Activated CD8-positive, alpha-beta memory T cell treated with anti-CD3 and anti-CD28 coated beads, Interleukin-2, amount 10 ng/mL, durations not matched to agents 7 days and 5 days (primary cell): ENCODE measurements at regions not wholly inside any gene's neighbourhood (a gene's known extent, or its start where the extent isn't known, plus 50 kb on each side); places are given as distances from the start of the nearest gene placed in this dataset.

Source experiments
- ATAC-seq: fragments of 150-1000 bp; cut with Tn5 transposase; one replicate; pipeline ENCODE4 v1.10.0; 2021; ENCODE audit warnings: moderate library complexity
- CTCF ChIA-PET: fragments of 350-600 bp; sonication (Branson Sonifier 250); formaldehyde crosslinking; loops from one replicate; lab custom pipeline; 2021; ENCODE audit warnings: antibody characterized with exemption; lab: Charles Lee
- DNase-seq: peaks from one replicate; pipeline ENCODE4 v3.0.0-alpha.2; 2020
- H3K27ac Mint-ChIP-seq: one replicate; pipeline ENCODE4 v1.8.0; 2021; ENCODE audit warnings: mild to moderate bottlenecking, mixed read lengths
- H3K27me3 Mint-ChIP-seq: one replicate; pipeline ENCODE4 v1.8.0; 2021; ENCODE audit warnings: mixed read lengths
- H3K36me3 Mint-ChIP-seq: one replicate; pipeline ENCODE4 v1.8.0; 2021; ENCODE audit warnings: mild to moderate bottlenecking, mixed read lengths
- H3K4me1 Mint-ChIP-seq: one replicate; pipeline ENCODE4 v1.8.0; 2021; ENCODE audit warnings: mixed read lengths
- H3K4me3 Mint-ChIP-seq: one replicate; pipeline ENCODE4 v1.8.0; 2021; ENCODE audit warnings: mild to moderate bottlenecking, moderate library complexity, mixed read lengths
- H3K9me3 Mint-ChIP-seq: one replicate; pipeline ENCODE4 v1.8.0; 2022; ENCODE audit warnings: low read depth, mixed read lengths

DNA sequence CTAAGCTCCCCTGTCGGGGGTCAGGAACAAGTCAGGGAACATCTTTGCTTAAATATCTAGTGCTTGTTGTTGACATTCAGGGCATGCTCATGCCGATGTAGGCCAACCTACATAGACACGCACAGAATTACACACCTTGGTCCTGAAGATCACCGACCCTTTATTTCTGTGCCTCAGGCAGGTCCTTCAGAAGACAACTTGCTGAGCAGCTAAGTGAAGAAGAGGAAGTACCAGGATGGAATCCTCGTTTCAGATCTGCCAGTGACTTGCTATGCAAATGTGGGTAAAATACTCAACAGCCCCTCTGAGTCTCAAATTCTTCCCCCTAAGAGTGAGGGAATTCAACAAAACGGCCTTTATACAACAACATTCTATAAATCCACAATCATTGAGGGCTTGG is 494.7 kb downstream of the BCL11A start:
- CTCF ChIA-PET: no interaction called here
- Mint-ChIP-seq H3K36me3 (no peaks in the 10 kb centered on the region), H3K4me3 (no peak overlapping the region), H3K27ac (no peak overlapping the region), H3K4me1 (no peaks in the 10 kb centered on the region), H3K27me3 (no peaks in the 10 kb centered on the region), H3K9me3 (peaks cover 2% of the 10 kb centered on the region)
- DNase-seq: no peak
- no peak for ATAC-seq

- no peak for DNase-seq
- Mint-ChIP-seq H3K4me3 (no peak overlapping the region), H3K27me3 (no peaks in the 10 kb centered on the region), H3K27ac (no peak overlapping the region), H3K36me3 (no peaks in the 10 kb centered on the region), H3K4me1 (no peaks in the 10 kb centered on the region), H3K9me3 (peaks cover 4% of the 10 kb centered on the region)
- ATAC-seq: no peak
- CTCF ChIA-PET: no interaction called here
Observed at GRCh38 chr2:60054571-60055340, 498.7 kb downstream of the BCL11A start.

GRCh38 chr2:60053791-60054190 is 499.7 kb downstream of the BCL11A start:
- no peaks in the 10 kb centered on the region for H3K27me3 Mint-ChIP-seq
- H3K9me3 Mint-ChIP-seq: peaks cover 4% of the 10 kb centered on the region
- H3K4me1 Mint-ChIP-seq: no peaks in the 10 kb centered on the region
- CTCF ChIA-PET: no interaction called here
- no peak overlapping the region for H3K27ac Mint-ChIP-seq
- no peak for DNase-seq
- no peak overlapping the region for H3K4me3 Mint-ChIP-seq
- H3K36me3 Mint-ChIP-seq: no peaks in the 10 kb centered on the region
- ATAC-seq: no peak

- DNase-seq (no peak), ATAC-seq (no peak)
- no peak overlapping the region for H3K4me3 Mint-ChIP-seq
- no peaks in the 10 kb centered on the region for H3K27me3 Mint-ChIP-seq
- no peaks in the 10 kb centered on the region for H3K36me3 Mint-ChIP-seq
- no peaks in the 10 kb centered on the region for H3K4me1 Mint-ChIP-seq
- H3K9me3 Mint-ChIP-seq: peaks cover 4% of the 10 kb centered on the region
- CTCF ChIA-PET: no interaction called here
- no peak overlapping the region for H3K27ac Mint-ChIP-seq
Observed at GRCh38 chr2:60052601-60053000, 500.9 kb downstream of the BCL11A start.

DNA sequence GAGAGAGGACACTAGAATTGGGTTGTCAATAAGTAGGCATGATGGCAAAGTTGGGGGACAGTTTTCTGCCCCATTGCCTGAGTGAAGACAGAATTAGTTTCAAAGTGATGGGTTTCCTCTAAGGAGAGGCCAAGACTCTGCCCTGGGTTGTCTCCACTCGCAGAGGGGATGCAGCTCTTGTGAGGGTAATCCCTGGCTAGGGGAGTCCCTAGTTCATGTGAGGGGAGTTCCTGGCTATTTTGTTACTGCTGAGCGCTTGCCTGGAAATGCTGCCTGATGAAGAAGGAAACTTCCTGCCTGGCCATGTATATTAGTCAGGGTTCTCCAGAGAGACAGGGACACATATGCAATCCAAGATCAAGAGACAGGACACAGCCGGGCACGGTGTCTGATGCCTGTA is 501.5 kb downstream of the BCL11A start:
- Mint-ChIP-seq H3K27ac (no peak overlapping the region), H3K27me3 (no peaks in the 10 kb centered on the region), H3K4me3 (no peak overlapping the region), H3K36me3 (no peaks in the 10 kb centered on the region), H3K9me3 (peaks cover 4% of the 10 kb centered on the region), H3K4me1 (no peaks in the 10 kb centered on the region)
- ATAC-seq (no peak), DNase-seq (no peak)
- CTCF ChIA-PET: no interaction called here

DNA sequence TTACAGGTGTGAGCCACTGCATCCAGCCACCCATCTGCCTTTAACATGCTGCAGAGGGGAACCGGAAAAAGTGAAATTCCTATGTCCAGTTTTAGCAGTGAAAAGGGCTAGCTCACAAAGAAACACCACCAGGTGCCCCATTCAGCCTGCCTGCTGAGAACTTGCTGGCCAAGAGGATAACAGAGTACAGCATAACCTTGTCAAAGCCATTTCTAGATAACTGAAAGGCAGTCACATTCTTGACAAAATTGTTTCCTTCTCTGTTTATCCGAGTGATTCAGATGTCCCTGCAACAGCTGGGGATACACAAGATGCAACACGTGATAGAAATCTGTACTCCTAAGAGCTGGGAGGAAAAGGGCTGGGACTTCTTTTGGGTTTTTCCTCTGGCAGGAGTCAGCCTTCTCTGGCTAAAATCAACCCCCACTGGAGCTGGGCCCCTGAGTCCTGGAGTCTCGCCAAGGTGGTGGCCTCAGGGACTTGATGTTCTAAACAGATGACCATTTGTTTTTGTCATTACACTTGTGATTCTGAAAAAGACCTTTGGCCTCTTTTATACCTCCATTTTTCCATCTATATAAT is 505.4 kb downstream of the BCL11A start:
- CTCF ChIA-PET: no interaction called here
- Mint-ChIP-seq H3K27me3 (no peaks in the 10 kb centered on the region), H3K27ac (no peak overlapping the region), H3K9me3 (peaks cover 2% of the 10 kb centered on the region), H3K4me3 (no peak overlapping the region), H3K4me1 (no peaks in the 10 kb centered on the region), H3K36me3 (no peaks in the 10 kb centered on the region)
- DNase-seq (no peak), ATAC-seq (no peak)

DNA sequence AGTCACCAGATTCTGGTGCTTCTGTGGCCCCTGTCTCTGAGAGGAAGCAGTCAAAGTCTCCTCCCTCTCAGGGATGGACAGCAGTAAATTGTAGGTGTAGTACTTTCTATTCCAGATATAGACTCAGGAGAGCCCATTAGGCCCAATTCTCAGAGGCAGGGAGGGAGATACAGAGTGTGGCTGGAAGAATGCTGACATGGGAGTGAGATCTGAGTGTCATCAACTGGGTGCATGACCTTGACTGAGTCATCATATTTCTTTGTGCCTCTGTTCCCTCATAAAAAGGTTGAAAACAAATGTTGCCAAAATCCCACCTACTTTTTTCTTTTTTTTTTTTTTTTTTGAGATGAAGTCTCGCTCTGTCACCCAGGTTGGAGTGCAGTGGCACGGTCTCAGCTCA is 506.1 kb downstream of the BCL11A start:
- H3K4me3 Mint-ChIP-seq: no peak overlapping the region
- no peaks in the 10 kb centered on the region for H3K36me3 Mint-ChIP-seq
- CTCF ChIA-PET: no interaction called here
- H3K4me1 Mint-ChIP-seq: no peaks in the 10 kb centered on the region
- ATAC-seq (no peak), DNase-seq (no peak)
- no peak overlapping the region for H3K27ac Mint-ChIP-seq
- H3K9me3 Mint-ChIP-seq: peaks cover 2% of the 10 kb centered on the region
- no peaks in the 10 kb centered on the region for H3K27me3 Mint-ChIP-seq

DNA sequence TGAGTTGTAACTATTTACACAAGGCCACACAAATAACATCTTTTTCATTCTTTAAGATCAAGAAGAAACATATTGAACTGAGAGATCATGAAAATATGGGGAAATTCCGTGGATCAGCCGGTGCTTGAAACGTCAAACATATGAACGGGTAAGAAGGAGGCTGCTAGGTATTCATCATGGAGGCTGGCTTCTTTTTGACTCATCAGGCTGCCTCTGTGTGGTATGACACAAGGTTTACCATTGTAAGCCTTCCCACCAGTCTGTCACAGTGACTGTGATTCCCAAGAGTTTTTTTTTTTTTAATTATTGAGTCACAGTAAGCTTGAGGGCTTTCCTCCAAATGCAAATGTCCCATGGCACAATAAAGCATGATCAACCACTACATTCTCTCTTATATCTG is 506.9 kb downstream of the BCL11A start:
- H3K4me3 Mint-ChIP-seq: no peak overlapping the region
- peaks cover 2% of the 10 kb centered on the region for H3K9me3 Mint-ChIP-seq
- DNase-seq (no peak), ATAC-seq (no peak)
- H3K36me3 Mint-ChIP-seq: no peaks in the 10 kb centered on the region
- H3K27me3 Mint-ChIP-seq: no peaks in the 10 kb centered on the region
- H3K27ac Mint-ChIP-seq: no peak overlapping the region
- H3K4me1 Mint-ChIP-seq: no peaks in the 10 kb centered on the region
- CTCF ChIA-PET: no interaction called here

- no peak for ATAC-seq
- H3K4me1 Mint-ChIP-seq: no peaks in the 10 kb centered on the region
- DNase-seq: no peak
- H3K27me3 Mint-ChIP-seq: no peaks in the 10 kb centered on the region
- CTCF ChIA-PET: no interaction called here
- H3K4me3 Mint-ChIP-seq: no peak overlapping the region
- no peaks in the 10 kb centered on the region for H3K36me3 Mint-ChIP-seq
- H3K27ac Mint-ChIP-seq: no peak overlapping the region
- no peaks in the 10 kb centered on the region for H3K9me3 Mint-ChIP-seq
Observed at GRCh38 chr2:60045456-60045855, 508.0 kb downstream of the BCL11A start.

DNA sequence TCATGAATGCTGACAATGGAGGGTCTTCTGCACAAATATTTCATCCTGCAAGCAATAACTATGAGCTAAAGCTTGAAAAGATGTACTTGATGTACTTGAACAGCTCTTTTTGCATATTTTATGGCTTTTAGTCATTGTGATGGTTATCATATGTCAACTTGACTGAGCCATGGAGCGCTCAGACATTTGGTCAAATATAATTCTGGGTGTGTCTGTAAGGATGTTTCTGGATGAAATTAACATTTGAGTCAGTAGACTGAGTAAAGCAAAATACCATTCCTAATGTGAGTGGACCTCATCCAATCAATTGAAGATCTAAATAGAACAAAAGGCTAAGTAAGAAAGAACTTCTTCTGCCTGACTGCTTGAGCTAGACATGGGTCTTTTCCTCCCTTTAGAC is 509.0 kb downstream of the BCL11A start:
- H3K36me3 Mint-ChIP-seq: no peaks in the 10 kb centered on the region
- CTCF ChIA-PET: no interaction called here
- ATAC-seq (no peak), DNase-seq (no peak)
- no peaks in the 10 kb centered on the region for H3K4me1 Mint-ChIP-seq
- no peak overlapping the region for H3K4me3 Mint-ChIP-seq
- H3K27ac Mint-ChIP-seq: no peak overlapping the region
- H3K9me3 Mint-ChIP-seq: no peaks in the 10 kb centered on the region
- no peaks in the 10 kb centered on the region for H3K27me3 Mint-ChIP-seq

- CTCF ChIA-PET: no interaction called here
- no peaks in the 10 kb centered on the region for H3K36me3 Mint-ChIP-seq
- H3K9me3 Mint-ChIP-seq: no peaks in the 10 kb centered on the region
Observed at GRCh38 chr2:60042023-60042422, 511.4 kb downstream of the BCL11A start.

DNA sequence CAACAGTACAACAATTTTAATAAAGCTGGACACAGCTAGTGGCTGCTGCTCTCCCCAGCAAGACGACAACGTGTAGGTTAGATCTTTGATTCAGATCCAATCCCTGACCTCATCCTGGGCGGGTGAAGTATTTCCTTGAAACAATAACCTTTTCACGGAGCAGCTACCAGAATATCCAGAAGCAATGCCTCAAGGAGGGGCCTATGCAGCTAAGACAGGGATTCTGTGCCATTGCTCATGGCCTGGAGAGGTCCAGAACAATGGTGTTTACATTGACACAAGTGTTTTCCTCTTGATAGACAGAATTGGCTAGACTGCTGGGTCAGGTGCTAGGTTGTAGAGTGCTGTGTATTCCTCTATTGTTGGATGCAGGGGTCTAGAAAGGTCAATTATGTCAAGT is 520.1 kb downstream of the BCL11A start:
- H3K27ac Mint-ChIP-seq: no peak overlapping the region
- CTCF ChIA-PET: no interaction called here
- DNase-seq (no peak), ATAC-seq (no peak)
- no peak overlapping the region for H3K4me3 Mint-ChIP-seq
- peaks cover 9% of the 10 kb centered on the region for H3K9me3 Mint-ChIP-seq
- no peaks in the 10 kb centered on the region for H3K36me3 Mint-ChIP-seq
- no peaks in the 10 kb centered on the region for H3K4me1 Mint-ChIP-seq
- no peaks in the 10 kb centered on the region for H3K27me3 Mint-ChIP-seq

More at GRCh38 chr2:60042023-60042422, 511.4 kb downstream of the BCL11A start:
- Mint-ChIP-seq H3K4me1 (no peaks in the 10 kb centered on the region), H3K4me3 (no peak overlapping the region), H3K27ac (no peak overlapping the region), H3K27me3 (no peaks in the 10 kb centered on the region)
- DNase-seq (no peak), ATAC-seq (no peak)

GRCh38 chr2:60029566-60029883 is 523.9 kb downstream of the BCL11A start:
- peaks cover 3% of the 10 kb centered on the region for H3K9me3 Mint-ChIP-seq
- no peaks in the 10 kb centered on the region for H3K4me1 Mint-ChIP-seq
- ATAC-seq: no peak
- no peak overlapping the region for H3K27ac Mint-ChIP-seq
- no peak overlapping the region for H3K4me3 Mint-ChIP-seq
- H3K36me3 Mint-ChIP-seq: no peaks in the 10 kb centered on the region
- DNase-seq: no peak
- H3K27me3 Mint-ChIP-seq: no peaks in the 10 kb centered on the region
- CTCF ChIA-PET: interaction anchor here (0.6 kb wide), 1 partner anchor 9 kb away, joined by 4 read pairs; no protein-coding TSS in a partner anchor

DNA sequence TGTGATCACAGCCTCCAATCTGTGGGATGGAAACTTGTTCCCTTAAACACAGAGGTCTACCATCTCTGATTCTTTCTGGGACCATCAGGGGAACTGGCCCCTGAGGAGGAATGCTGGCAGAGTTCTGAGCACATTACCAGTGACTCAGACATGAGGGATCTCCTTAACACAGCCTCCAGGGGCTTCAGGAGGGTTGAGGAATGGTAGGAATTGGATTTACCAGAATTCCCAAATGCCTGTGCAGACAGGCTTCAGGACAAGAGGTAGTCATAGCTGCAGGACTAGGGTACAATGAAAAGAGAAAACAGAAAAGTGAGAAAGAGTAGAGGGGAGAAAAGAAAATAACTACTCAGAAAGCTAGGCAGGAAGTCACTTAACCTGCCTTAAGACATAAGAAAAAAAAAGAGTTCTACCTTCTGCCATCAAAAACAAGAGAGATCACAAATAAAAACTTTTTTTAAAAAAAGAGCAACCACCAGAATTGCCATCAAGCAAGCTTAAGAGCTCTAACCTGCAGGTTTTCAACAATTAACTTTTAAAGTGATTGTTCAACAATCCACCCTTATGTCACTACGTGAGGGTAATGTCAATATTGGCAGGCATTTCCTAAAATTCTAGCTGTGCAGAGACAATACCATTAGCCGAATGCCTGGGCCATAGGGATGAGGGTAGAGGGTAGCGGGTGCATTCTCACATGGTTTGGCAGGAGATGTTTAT is 524.4 kb downstream of the BCL11A start:
- Mint-ChIP-seq H3K27ac (no peak overlapping the region), H3K27me3 (no peaks in the 10 kb centered on the region), H3K4me1 (no peaks in the 10 kb centered on the region), H3K4me3 (no peak overlapping the region), H3K9me3 (peaks cover 3% of the 10 kb centered on the region), H3K36me3 (no peaks in the 10 kb centered on the region)
- ATAC-seq (no peak), DNase-seq (no peak)
- CTCF ChIA-PET: interaction anchor here (0.6 kb wide), 1 partner anchor 8 kb away, joined by 4 read pairs; no protein-coding TSS in a partner anchor
